Islet of Langerhans (tissue), 1 donor: ENCODE measurements at regions not wholly inside any gene's neighbourhood (a gene's known extent, or its start where the extent isn't known, plus 50 kb on each side); places are given as distances from the start of the nearest gene placed in this dataset.

Source experiments
- FAIRE-seq: peaks from one replicate; lab custom pipeline; 2011; peaks lifted over from hg19 to GRCh38; lab: Jason Lieb, UNC

GRCh38 chr2:64404002-64404731 is 49.8 kb upstream of the LGALSL start:
- no peak for FAIRE-seq
